Thyroid gland (tissue), 4 donors: ENCODE measurements at regions not wholly inside any gene's neighbourhood (a gene's known extent, or its start where the extent isn't known, plus 50 kb on each side); places are given as distances from the start of the nearest gene placed in this dataset.

Experiments
- POLR2A ChIP-seq, 2 donors: fragments of 450-650 bp; IDR thresholded peaks; one replicate each; pipeline ENCODE4 v1.6.1; 2017; ENCODE audit warnings: antibody characterized with exemption in 2 of 2, mild to moderate bottlenecking in 2 of 2, moderate library complexity in 1 of 2
- TF ChIP-seq, protein P1 (sequence below), 6 experiments: fragments of 200-600 bp in 3 of 6; fragments of 450-650 bp in 3 of 6; sonication (generic) in 3 of 6; IDR thresholded peaks; one replicate each; pipeline ENCODE4 v1.5.1; 2016 to 2019; ENCODE audit warnings: antibody characterized with exemption in 6 of 6, mild to moderate bottlenecking in 2 of 6, inconsistent platforms in 1 of 6, moderate library complexity in 1 of 6

DNA sequence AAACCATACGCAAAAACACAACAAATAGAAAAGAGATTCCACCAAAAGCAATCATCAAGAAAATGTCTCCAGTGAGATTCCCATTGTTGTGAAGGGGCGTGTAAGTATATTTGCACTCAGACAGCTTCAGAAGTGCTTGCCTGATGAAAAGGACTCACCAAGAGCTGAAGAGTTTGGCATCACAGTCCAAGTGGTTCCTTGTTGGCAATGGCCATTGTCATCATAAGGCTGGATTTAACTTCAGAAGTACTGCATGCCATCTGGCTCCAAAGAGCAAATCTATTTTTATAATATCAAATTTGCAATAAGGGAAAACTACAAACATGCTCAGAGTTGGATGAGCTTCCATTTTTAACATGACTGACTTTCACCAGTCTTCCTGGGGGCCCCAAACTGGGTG, 505.3 kb upstream of the NR2F2 start:
- TF ChIP-seq, protein P1, sequence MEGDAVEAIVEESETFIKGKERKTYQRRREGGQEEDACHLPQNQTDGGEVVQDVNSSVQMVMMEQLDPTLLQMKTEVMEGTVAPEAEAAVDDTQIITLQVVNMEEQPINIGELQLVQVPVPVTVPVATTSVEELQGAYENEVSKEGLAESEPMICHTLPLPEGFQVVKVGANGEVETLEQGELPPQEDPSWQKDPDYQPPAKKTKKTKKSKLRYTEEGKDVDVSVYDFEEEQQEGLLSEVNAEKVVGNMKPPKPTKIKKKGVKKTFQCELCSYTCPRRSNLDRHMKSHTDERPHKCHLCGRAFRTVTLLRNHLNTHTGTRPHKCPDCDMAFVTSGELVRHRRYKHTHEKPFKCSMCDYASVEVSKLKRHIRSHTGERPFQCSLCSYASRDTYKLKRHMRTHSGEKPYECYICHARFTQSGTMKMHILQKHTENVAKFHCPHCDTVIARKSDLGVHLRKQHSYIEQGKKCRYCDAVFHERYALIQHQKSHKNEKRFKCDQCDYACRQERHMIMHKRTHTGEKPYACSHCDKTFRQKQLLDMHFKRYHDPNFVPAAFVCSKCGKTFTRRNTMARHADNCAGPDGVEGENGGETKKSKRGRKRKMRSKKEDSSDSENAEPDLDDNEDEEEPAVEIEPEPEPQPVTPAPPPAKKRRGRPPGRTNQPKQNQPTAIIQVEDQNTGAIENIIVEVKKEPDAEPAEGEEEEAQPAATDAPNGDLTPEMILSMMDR (IDR thresholded peaks at IDR 0.05) = no peak
- TF ChIP-seq POLR2A (IDR thresholded peaks at IDR 0.05) = no peak
